ENCODE measurements at regions not wholly inside any gene's neighbourhood (a gene's known extent, or its start where the extent isn't known, plus 50 kb on each side); places are given as distances from the start of the nearest gene placed in this dataset.

DNA sequence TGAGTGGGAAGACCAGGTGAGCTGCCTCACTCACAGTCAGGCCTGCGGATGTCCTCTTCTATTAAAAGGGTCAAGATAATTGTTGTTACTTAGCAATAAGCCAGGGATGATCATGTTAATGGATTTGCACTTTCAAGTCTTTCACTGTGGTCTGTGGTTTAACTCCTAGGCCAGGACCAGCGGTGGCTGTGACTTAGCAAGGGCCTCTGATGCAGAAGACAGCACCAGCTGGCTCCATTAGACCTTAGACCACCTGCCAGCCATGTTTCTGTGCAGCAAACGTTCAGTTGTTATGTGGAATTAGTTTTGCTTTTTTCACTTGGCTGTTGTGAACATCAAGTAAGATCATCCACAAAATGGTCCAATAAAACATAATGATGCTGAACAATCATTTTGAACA, 537.3 kb downstream of the TNS3 start:
- TF ChIP-seq POLR2A (IDR thresholded peaks at IDR 0.05), result no peak
- TF ChIP-seq, protein P1, sequence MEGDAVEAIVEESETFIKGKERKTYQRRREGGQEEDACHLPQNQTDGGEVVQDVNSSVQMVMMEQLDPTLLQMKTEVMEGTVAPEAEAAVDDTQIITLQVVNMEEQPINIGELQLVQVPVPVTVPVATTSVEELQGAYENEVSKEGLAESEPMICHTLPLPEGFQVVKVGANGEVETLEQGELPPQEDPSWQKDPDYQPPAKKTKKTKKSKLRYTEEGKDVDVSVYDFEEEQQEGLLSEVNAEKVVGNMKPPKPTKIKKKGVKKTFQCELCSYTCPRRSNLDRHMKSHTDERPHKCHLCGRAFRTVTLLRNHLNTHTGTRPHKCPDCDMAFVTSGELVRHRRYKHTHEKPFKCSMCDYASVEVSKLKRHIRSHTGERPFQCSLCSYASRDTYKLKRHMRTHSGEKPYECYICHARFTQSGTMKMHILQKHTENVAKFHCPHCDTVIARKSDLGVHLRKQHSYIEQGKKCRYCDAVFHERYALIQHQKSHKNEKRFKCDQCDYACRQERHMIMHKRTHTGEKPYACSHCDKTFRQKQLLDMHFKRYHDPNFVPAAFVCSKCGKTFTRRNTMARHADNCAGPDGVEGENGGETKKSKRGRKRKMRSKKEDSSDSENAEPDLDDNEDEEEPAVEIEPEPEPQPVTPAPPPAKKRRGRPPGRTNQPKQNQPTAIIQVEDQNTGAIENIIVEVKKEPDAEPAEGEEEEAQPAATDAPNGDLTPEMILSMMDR (IDR thresholded peaks at IDR 0.05), result no peak

Measured in adrenal gland (tissue), 5 donors.